HCT116 (cell line): ENCODE measurements at regions not wholly inside any gene's neighbourhood (a gene's known extent, or its start where the extent isn't known, plus 50 kb on each side); places are given as distances from the start of the nearest gene placed in this dataset.
"Not testable (repeated sequence)": the region's sequence is repeated elsewhere in the genome, so short reads cannot be mapped to it uniquely, and the experiment has no call there.

Source experiments
- ATAC-seq: fragments of 200-7000 bp; cut with Tn5 transposase; 2 replicates; pipeline ENCODE4 v1.9.1; 2020; ENCODE audit warnings: mild to moderate bottlenecking, moderate library complexity
- BruUV-seq: library from RNA; stranded (reverse); fragments of 400-500 nt; replicated peaks from 2 replicates; lab custom pipeline; 2021; lab: Mats Ljungman, UMichigan
- CTCF ChIA-PET: fragments of 300-600 bp; sonication (Branson Sonifier 250); formaldehyde crosslinking; loops from one replicate; lab custom pipeline; 2021; ENCODE audit warnings: antibody characterized with exemption; lab: Charles Lee
- POLR2A ChIA-PET: fragments of 300-600, 350-600 bp; sonication (Branson Sonifier 250); formaldehyde crosslinking; loops from one replicate; lab custom pipeline; 2021; ENCODE audit warnings: antibody characterized with exemption; lab: Charles Lee
- RAD21 ChIA-PET, 2 experiments: fragments of 300-600 bp; sonication (Branson Sonifier 250); formaldehyde crosslinking; loops; one replicate each; lab custom pipeline; 2023; ENCODE audit warnings: low total read pairs in 2 of 2; ENCODE audit not compliant: uncharacterized antibody in 2 of 2, unreplicated experiment in 2 of 2, low non-redundant PET in 1 of 2; lab: Charles Lee
- DNase-seq: peaks from one replicate; pipeline ENCODE4 v3.0.0-alpha.2; 2010; ENCODE audit warnings: low read depth, low spot score
- H2AFZ ChIP-seq: fragments of 200-600 bp; shearing (Covaris generic), sonication (generic); 2 replicates; pipeline ENCODE4 v1.6.1; 2017; ENCODE audit warnings: low read depth, mixed run types, mixed read lengths, antibody characterized with exemption, low read length; ENCODE audit not compliant: poor library complexity, severe bottlenecking
- H3K27ac ChIP-seq: 2 replicates; pipeline ENCODE4 v1.5.1; 2012; ENCODE audit warnings: low read depth, low read length
- H3K27me3 ChIP-seq: fragments of 200-600 bp; sonication (generic); 2 replicates; pipeline ENCODE4 v1.6.1; 2016; ENCODE audit warnings: mixed run types, low read length, mixed read lengths; ENCODE audit not compliant: insufficient read depth
- H3K36me3 ChIP-seq, 2 experiments: fragments of 200-500 bp in 1 of 2; fragments of 200-600 bp in 1 of 2; sonication (Bioruptor generic) in 1 of 2; sonication (generic) in 1 of 2; 2 replicates each; pipeline versions ENCODE4 v1.5.1 to v1.6.1; 2014 to 2016; ENCODE audit warnings: low read length in 2 of 2, inconsistent platforms in 1 of 2, mixed read lengths in 1 of 2, mixed run types in 1 of 2; ENCODE audit not compliant: insufficient read depth in 2 of 2, control insufficient read depth in 1 of 2
- H3K4me1 ChIP-seq, 2 experiments: fragments of 200-600 bp in 1 of 2; sonication (generic) in 1 of 2; 2 replicates each; pipeline versions ENCODE4 v1.5.1 to v1.6.1; 2012 to 2017; ENCODE audit warnings: low read length in 2 of 2, inconsistent platforms in 1 of 2, mild to moderate bottlenecking in 1 of 2, mixed read lengths in 1 of 2, mixed run types in 1 of 2, moderate library complexity in 1 of 2; ENCODE audit not compliant: insufficient read depth in 2 of 2, control insufficient read depth in 1 of 2
- H3K4me2 ChIP-seq: fragments of 200-600 bp; sonication (generic); 2 replicates; pipeline ENCODE4 v1.6.1; 2017; ENCODE audit warnings: mixed run types, low read length, mixed read lengths
- H3K4me3 ChIP-seq, 2 experiments: fragments of 200-600 bp in 1 of 2; sonication (generic) in 1 of 2; replicated peaks in 1 of 2; 2 replicates each; pipeline ENCODE4 v1.5.1; 2011 to 2016; ENCODE audit warnings: low read length in 2 of 2, control low read depth in 1 of 2, low read depth in 1 of 2, mild to moderate bottlenecking in 1 of 2, mixed read lengths in 1 of 2, mixed run types in 1 of 2
- H3K79me2 ChIP-seq: fragments of 200-600 bp; sonication (generic); 2 replicates; pipeline ENCODE4 v1.6.1; 2017; ENCODE audit warnings: mild to moderate bottlenecking, mixed run types, low read length, moderate library complexity, mixed read lengths; ENCODE audit not compliant: insufficient read depth
- H3K9ac ChIP-seq: fragments of 200-600 bp; sonication (generic); 2 replicates; pipeline ENCODE4 v1.6.1; 2016; ENCODE audit warnings: low read length, mixed read lengths
- H3K9me2 ChIP-seq: fragments of 200-600 bp; sonication (generic), shearing (Covaris generic); 2 replicates; pipeline ENCODE4 v1.6.1; 2017; ENCODE audit warnings: mixed run types, mild to moderate bottlenecking, moderate library complexity; ENCODE audit not compliant: insufficient read depth
- H3K9me3 ChIP-seq, 2 experiments: fragments of 200-500 bp in 1 of 2; fragments of 200-600 bp in 1 of 2; sonication (Bioruptor generic) in 1 of 2; sonication (generic) in 1 of 2; 2 replicates each; pipeline ENCODE4 v1.6.1; 2014 to 2017; ENCODE audit warnings: low read length in 2 of 2, mixed read lengths in 2 of 2, inconsistent platforms in 1 of 2, low read depth in 1 of 2, mild to moderate bottlenecking in 1 of 2, mixed run types in 1 of 2, moderate library complexity in 1 of 2; ENCODE audit not compliant: control insufficient read depth in 1 of 2, insufficient read depth in 1 of 2
- H4K20me1 ChIP-seq: fragments of 200-600 bp; sonication (generic), shearing (Covaris generic); 2 replicates; pipeline ENCODE4 v1.6.1; 2017; ENCODE audit warnings: mixed run types, mild to moderate bottlenecking, moderate library complexity; ENCODE audit not compliant: insufficient read depth
- ELF1 ChIP-seq: IDR thresholded peaks from 2 replicates; pipeline ENCODE4 v1.6.1; 2012; ENCODE audit warnings: low read depth, borderline replicate concordance
- ZFX ChIP-seq: fragments of 450-650 bp; IDR thresholded peaks from 2 replicates; pipeline ENCODE4 v1.6.1; 2017
- intact Hi-C: fragments of 100-400 bp; cut with micrococcal nuclease; formaldehyde crosslinking; loops from 2 replicates; pipeline ENCODE4 v1.10.0; 2022

GRCh38 chr14:105602799-105603793 is 76.7 kb downstream of the TMEM121 start (continued):
- TF ChIP-seq ELF1 (no peak), ZFX (no peak)

- ATAC-seq, H3K27me3 ChIP-seq, H3K4me3 ChIP-seq, DNase-seq, intact Hi-C loops, RAD21 ChIA-PET, H3K9me3 ChIP-seq, H2AFZ ChIP-seq, H3K9me2 ChIP-seq, H3K79me2 ChIP-seq, BruUV-seq, H4K20me1 ChIP-seq, H3K9ac ChIP-seq, H3K4me2 ChIP-seq, POLR2A ChIA-PET, H3K36me3 ChIP-seq, H3K27ac ChIP-seq, CTCF ChIA-PET: not testable (repeated sequence)
- peaks cover 0 to 18% of the 10 kb centered on the region in 2 experiments; a peak in 3 of 4 replicates for H3K4me1 ChIP-seq
Measured at GRCh38 chr14:105604531-105605463, 78.4 kb downstream of the TMEM121 start.
